Inflammatory macrophage treated with lipopolysaccharide for 1 hour (primary cell): ENCODE measurements at regions not wholly inside any gene's neighbourhood (a gene's known extent, or its start where the extent isn't known, plus 50 kb on each side); places are given as distances from the start of the nearest gene placed in this dataset.

ENCODE experiments used
- DNase-seq, 2 donors: peaks; one replicate each; pipeline ENCODE4 v3.0.0-alpha.2; 2020 to 2022

GRCh38 chr5:3827624-3828023 lies 232.0 kb downstream of the IRX1 start:
- DNase-seq, result no peak

GRCh38 chr5:3828761-3829160 lies 233.1 kb downstream of the IRX1 start:
- DNase-seq, result no peak

GRCh38 chr5:3833566-3833965 lies 237.9 kb downstream of the IRX1 start:
- DNase-seq, result no peak

- DNase-seq, result no peak
These were observed 240.2 kb downstream of the IRX1 start for GRCh38 chr5:3835811-3836210.

GRCh38 chr5:3836528-3836927 lies 240.9 kb downstream of the IRX1 start:
- no peak for DNase-seq

- DNase-seq, result no peak
These were observed 241.9 kb downstream of the IRX1 start for GRCh38 chr5:3837506-3837905.

GRCh38 chr5:3839151-3839550 lies 243.5 kb downstream of the IRX1 start:
- DNase-seq, result no peak

GRCh38 chr5:3842591-3842990 lies 247.0 kb downstream of the IRX1 start:
- DNase-seq, result no peak

- no peak for DNase-seq
These were observed 248.1 kb downstream of the IRX1 start for GRCh38 chr5:3843706-3844105.

- no peak for DNase-seq
These were observed 248.6 kb downstream of the IRX1 start for GRCh38 chr5:3844266-3844665.

GRCh38 chr5:3845230-3845629 lies 249.6 kb downstream of the IRX1 start:
- no peak for DNase-seq

GRCh38 chr5:3852161-3852916 lies 256.7 kb downstream of the IRX1 start:
- no peak for DNase-seq

- DNase-seq, result no peak
These were observed 257.7 kb downstream of the IRX1 start for GRCh38 chr5:3853362-3853761.

- DNase-seq, result no peak
These were observed 258.7 kb downstream of the IRX1 start for GRCh38 chr5:3854188-3854821.

- no peak for DNase-seq
These were observed 260.4 kb downstream of the IRX1 start for GRCh38 chr5:3856036-3856435.

GRCh38 chr5:3858524-3858923 lies 262.9 kb downstream of the IRX1 start:
- no peak for DNase-seq

GRCh38 chr5:3862906-3863305 lies 267.3 kb downstream of the IRX1 start:
- no peak for DNase-seq

GRCh38 chr5:3875144-3875543 lies 279.5 kb downstream of the IRX1 start:
- no peak for DNase-seq

GRCh38 chr5:3878267-3878666 lies 282.6 kb downstream of the IRX1 start:
- no peak for DNase-seq

GRCh38 chr5:3883040-3883439 lies 287.4 kb downstream of the IRX1 start:
- no peak for DNase-seq

GRCh38 chr5:3886524-3887451 lies 291.2 kb downstream of the IRX1 start:
- no peak for DNase-seq

- no peak for DNase-seq
These were observed 292.7 kb downstream of the IRX1 start for GRCh38 chr5:3888310-3888709.

GRCh38 chr5:3889412-3890142 lies 293.9 kb downstream of the IRX1 start:
- DNase-seq, result no peak
